CD4-positive, alpha-beta T cell treated with Interleukin-17A for 4 hours (primary cell): ENCODE measurements at regions not wholly inside any gene's neighbourhood (a gene's known extent, or its start where the extent isn't known, plus 50 kb on each side); places are given as distances from the start of the nearest gene placed in this dataset.

Experiments
- DNase-seq: peaks from one replicate; pipeline ENCODE4 v3.0.0-alpha.2; 2020; ENCODE audit warnings: mixed read lengths

DNA sequence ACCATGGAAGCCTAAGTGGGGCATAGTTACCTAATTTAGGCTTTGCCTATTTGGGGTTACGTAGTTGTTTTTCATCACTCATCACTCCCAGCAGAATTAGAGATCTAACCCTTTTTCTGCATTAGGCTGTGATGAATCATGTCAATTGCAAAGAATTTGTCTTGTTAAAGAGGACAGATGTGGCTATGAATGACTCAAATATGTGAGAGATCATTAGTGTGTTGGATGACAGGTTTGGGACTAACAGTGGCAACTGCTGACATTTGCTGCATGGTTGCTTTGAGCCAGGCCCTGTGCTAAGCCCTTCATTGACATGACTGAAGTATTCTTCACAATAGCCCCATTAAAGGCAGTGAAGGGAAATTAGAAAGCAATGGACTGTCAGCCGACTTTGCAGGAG is 83.4 kb upstream of the BMPER start:
- no peak for DNase-seq

DNA sequence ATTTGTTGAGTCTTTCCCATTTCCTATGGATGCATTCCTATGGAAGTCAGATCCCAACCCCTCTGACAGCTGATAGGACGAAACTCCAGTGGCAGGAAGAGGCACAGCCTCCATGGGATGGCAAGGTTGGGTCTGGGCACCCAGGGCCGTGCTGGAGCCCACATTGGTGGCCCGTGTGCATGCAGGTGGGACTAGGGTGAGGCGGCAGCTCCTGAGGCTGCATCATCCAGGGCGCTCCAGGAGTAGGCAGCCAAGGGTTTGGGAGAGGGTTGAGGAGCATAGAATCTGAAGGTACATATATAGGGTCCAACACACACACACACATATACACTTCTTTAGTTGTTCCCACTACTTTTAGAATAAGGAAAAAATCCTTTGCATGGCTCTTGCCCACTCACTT is 81.4 kb upstream of the BMPER start:
- DNase-seq: no peak

DNA sequence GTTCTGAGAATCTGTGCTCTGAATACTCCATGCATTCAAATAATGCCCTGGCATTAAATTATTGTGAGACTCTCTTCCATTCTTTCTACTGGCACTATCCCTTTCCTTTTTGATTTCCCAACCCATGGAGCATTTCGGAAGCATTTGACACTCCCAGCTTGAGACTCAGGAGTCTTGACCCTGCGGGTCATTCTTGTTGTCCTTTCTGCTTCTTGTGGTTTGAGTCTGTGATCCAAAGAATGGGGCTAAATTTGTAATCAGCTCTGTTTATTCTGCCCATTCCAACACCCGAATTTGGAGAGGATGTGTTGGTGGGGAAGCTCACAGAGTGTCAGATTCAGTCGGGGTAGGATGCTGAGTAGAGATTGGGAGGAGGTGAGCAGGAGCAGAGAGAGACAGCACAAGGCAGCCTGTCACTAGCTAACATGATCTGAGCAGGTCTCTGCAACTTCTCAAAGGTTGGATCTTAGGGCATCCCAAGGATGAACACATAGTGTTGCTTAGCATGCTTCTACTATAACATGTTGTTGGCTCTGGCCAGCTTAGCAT is 80.4 kb upstream of the BMPER start:
- DNase-seq: no peak

DNA sequence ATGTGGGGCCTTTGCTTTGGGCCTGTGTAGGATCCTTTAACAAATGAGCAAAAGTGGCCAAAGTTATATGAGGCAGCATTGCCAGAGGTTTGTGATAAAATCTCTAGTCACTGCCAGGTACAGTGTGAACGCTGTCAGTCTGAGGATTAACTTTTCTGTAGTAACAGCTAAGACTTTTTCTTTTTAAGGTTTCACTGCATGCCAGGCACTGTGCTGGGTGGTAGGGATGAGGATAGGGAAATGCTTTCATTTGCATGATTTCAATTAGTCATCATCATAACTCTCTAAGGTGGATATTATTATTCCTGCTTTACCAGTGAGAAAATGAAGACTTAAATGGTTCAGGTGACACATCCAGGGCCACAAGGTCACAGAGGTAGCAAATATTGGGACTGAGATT is 79.7 kb upstream of the BMPER start:
- DNase-seq: no peak

DNA sequence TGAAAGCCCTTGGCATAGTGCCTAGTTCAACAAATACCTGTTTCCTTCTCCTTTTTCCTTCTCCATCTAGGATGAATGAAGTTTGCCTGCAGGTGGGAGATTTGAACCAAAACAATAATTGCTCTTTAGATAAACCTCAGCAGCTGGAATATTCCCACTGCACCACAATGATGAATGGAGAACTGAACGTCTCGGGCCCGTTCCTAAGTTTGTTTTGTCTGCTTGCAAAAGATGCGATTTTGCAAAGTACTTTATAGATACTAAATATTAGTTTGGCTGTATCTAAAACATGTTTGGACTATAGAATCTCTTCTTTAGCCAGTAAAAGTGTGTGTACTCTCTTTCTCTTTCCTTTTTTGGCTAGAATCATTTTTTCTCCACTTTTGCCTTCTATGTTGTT is 75.8 kb upstream of the BMPER start:
- DNase-seq: no peak

DNA sequence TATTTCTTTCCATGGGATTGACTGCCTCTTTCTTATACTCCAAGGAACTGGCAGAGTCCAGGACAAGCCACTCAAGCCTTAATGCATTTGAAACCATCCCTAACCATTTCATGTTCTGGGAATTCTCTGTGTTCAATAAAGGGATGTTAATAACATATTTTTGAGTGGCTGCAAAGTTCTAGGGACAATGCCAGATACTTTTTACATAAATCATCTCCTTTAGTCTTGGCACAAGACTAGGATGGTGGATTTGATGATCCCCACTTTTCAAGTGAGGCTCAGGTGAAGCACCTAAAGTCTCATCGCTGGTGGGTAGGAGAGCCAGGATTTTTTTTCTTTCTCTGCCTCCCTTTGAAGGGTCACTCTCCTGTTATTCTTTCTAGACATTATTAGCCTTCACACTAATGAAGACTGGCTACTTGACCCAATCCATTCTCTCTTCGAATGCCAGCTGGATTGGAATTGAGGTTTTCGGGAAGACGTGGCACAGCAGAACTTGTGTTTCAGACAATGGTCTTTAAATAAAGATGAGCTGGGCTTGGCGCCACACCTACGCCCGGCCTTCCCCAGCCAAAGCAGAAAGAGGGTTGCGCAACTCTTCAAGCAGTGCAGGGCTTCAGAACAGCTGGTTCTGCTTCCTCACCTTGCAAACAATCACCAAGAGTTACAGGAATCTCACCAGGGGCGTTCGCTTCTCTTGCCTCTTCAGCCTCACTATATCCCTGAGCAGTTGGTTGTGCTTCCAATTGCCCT is 73.8 kb upstream of the BMPER start:
- DNase-seq: no peak

DNA sequence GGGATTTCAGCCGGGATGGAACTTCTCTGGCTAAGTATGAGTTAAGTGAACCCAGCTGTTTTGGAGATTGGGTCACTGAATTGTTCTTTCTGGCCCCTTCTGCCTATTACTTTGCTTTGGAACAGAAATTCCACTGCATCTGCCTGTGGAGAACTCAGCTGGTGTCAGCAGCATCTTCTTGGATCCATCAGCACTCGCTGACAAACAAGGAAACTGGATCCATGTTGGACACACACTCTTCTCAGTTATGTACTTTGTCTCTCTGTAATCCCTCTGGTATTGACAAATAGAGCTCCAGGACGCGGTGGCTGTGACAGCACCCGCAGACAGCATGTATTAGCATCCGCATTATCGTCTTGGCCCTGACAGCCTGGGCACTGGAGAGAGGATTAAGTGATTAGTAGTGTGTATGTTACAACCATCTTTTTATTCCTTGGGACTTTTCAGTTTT is 73.0 kb upstream of the BMPER start:
- DNase-seq: no peak

DNA sequence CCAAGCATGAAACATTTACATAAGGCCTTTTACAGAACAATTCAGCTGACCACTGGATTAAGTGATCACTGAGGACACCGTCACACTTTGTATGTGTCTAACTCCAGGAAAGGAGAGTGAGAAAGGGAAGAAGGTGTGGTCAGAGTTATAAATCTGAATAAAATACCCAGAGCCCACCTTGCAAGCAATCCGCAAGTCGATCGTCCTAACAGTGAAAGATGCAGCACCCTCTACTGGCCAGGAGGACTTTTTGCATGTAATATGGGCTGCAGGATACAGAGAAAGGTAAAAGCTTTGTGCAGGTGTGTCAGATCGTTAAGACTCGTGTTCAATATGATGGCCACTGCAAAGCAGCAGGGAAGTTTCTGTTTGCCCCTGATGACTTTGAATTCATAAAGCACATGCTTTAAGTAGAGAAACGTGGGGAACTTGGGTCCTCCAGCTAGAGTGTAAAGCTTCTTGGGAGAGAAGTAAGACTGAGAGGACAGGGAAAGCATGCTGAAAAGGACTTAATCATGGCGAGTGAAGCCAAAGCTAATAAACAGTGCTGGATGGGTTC is 68.5 kb upstream of the BMPER start:
- no peak for DNase-seq

DNA sequence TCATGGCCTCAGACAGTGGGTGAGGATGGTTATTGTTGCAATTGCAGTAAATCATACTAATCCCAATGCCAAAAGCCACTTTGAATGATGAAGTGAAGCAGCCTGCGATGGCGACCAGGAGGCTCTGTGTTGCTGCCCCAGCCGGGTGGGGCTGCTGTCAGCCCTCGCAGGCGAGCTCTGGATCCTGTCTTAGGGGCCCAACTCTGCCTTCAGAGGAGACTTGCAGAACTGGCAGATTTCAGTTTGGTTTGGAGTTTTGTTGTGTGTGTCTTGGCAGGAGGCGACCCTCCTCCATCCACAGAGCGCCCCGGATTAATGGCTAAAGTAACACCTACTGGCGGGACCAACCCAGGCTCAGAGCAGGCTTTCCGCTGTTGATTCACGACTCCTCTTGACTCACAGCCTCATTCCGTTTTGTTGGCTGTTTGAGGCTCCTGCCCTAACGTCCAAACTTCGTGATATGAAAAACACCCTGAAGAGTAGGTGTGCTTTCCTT is 67.9 kb upstream of the BMPER start:
- no peak for DNase-seq

DNA sequence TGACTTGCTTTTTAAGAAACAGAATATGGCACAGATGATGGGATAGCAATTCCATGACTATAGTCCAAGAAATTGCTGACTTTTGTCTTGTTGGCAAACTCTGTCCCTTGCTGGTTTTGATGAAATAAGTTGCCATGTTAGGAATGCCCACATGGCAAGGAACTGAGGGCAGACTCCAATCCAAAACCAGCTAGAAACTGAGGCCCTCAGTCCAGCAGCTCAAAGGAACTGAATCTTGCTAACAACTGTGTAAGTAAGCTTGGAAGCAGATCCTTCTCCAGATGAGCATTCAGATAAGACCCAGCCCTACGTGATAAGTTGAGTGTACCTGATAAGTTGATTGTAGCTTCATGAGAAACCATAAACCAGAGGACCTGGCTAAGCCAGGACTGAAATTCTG is 64.3 kb upstream of the BMPER start:
- DNase-seq: no peak

DNA sequence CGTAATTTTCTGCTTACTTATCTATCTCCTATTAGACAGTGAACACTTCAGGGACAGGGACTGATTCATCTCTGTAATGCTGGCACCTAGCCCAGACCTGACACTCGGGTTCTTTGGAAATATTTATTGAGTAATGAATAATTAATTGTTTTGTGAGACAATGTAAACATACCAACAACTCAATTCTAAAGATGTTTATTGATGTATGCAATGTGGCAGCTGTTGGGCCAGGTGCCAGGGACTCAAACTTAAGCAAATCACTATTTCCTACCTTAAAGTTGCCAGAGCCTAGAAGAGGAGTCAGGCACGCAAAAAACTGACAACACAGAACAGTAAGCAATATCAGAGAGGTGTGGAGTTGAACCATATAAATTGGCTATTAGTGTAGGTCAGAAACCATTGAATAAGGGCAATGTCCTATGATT is 63.6 kb upstream of the BMPER start:
- DNase-seq: no peak

DNA sequence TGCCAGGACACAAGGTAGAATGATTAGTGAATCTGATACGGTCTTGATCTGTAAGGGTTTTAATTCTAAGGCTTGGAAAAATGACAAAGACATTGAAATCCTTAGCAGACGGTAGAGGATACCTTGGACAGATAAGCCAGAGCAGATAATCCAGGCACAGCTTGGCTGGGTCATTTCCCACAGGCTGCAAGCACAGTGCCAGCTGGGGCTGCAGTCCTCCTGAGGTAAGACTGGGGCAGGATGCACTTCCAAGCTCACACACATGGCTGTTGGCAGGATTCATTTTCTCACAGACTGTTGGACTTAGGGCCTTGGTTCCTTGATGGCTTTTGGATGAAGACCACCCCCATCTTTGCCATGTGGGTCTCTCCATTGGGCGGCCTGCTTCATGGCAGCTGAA is 63.2 kb upstream of the BMPER start:
- no peak for DNase-seq

DNA sequence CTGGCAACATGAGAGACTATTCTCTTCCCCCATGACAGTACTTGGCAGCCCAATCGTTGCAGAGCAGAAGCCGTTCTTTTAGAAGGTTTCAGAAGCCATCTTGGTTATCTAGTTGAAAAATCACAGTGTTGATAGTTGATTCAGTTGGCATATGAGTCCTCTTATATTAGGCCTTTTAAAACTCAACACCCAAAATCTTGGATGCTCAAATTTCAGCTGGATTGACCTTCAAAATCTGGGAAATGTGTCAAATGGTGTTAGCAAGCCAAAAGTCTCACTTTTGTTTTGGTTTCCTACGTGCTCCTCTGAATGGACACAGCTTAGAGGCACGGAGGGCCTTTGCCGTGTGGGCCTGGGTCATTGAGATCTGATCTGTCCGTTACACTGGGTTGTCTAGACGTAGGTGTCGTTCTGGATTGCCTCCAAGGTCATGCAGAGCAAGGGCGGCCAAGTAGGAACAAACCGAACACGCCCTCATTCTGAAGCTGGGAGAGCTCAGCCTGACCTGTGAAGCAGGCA is 59.3 kb upstream of the BMPER start:
- DNase-seq: no peak

DNA sequence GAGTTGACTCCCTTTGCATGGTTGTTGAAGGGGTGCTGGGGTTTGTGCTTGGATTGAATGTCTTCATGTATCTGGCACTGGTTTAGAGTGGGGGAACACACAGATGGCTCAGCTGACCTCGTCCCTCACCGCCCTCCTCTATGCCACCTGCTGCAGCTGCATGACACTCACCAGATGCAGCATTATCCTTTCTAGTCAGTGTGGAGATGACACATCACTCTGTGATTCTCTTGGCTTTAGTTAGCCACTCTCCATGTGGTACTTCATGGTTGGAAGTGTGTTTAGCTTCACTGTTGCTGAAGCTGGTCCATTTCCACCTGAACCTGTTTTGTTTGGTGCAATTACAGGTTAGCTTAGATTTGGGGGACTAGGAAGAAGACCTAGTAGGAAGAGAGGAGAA is 56.3 kb upstream of the BMPER start:
- no peak for DNase-seq

DNA sequence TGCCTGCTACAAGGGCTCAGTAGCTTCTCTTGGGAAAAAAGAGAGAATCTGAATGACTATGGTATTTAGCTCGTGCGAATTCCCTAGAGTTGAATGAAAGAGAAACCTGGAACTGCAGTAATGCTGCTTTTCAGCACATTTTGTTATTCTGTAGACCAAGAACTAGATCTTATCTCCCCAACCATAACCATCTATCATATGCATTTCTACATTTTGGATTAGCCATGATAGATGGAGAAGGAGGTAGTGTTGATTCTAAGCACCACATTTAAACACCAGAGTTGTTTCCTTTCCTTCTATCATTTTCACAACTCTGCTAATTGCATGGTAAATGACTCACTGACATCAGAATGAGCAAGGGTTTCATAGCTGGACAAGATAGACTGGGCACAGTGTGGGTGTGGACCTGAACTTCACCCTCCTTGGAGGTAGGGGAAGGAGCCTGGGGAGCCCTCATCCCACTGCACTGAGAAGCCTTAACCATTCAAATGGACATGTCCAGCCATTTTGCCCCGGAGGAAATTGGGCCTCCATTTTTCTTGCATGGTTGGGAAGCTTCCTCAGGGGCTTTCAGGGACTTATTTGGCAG is 55.3 kb upstream of the BMPER start:
- DNase-seq: no peak

DNA sequence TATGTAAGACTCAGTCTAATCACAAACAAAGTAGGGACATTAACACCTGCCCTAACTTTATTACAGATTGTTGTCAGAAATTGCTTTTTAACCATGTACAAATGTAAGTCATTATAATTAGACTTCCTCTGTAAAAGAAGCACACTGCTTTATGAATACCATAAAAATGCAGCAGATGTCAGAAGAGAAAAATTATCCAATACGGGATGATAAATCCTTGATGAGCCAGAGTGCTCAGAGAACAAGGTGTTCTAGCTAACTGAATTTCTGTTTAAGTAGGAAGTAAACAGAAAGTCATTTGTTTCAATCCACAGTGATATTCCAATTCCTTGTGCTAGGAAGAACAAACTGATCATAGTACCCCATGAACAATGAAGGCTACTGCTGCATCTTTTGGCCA is 54.6 kb upstream of the BMPER start:
- DNase-seq: no peak

DNA sequence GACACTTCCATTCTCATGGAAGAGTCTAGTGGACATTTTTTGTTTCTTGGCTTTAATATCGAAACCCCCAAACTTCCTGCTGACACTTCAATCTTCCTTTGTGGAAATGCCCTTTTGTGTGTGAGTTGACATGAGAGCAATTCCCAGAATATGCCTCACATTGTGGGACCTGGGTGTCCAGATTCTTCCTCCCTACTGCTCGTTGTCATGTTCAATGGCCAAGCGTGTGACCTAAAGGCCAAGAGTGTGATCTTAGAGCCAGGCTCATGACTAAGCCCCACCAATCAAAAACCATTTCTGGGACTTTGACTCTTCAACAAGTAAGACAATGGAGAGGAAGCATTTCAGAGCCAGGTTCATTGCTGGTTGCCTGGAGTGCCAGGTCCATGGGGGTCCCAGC is 52.5 kb upstream of the BMPER start:
- no peak for DNase-seq

DNA sequence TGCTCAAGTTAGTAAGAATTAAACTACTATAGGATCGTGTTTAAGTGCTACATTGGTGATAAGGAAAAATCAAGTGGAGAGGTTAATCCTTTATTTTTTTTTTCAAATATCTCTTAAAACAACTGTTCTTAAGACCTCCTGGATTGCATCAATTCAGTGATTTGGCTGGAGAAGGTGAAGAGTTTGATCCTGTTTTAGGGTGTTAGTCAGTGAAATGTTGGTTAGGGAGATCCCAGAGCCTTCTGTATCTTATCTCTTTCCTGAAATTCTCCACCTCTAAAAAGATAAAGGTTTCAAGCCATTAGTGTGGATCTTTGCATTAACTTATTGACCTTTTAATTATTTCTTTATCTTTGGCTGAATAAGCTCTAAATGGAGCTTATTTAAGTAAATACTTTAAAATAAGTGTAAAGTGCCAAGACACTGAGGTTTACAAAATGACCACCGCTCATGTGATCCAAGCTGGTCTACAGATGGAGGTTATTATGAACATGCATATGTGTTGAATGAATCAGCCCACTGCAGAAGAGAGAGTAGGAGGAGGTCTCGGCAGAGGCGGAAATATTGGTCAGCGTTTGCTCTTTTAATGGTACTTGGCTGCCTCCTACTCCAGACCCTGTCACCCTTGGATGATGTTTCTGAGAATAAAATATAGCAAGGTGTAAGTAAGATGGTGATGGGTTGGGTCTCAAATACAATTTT is 51.8 kb upstream of the BMPER start:
- no peak for DNase-seq

DNA sequence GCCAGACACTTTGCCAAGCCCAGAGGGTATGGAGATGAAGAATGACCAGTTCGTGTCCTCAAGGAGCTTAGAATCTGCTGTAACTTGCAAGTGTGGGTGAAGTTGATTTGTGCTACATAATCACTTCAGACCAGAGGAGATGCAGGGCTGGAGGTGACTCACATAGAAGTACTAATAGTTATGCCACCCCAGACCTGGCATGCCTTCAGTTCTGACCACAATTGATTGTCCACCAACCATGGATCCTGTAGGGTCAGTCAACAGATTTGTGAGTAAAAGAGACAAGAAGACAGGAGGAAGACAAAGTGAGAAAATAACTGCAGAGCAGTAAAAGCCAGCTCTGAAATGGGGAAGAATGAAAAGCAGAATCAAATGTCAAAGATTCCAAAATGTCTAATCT is 51.2 kb upstream of the BMPER start:
- DNase-seq: no peak

DNA sequence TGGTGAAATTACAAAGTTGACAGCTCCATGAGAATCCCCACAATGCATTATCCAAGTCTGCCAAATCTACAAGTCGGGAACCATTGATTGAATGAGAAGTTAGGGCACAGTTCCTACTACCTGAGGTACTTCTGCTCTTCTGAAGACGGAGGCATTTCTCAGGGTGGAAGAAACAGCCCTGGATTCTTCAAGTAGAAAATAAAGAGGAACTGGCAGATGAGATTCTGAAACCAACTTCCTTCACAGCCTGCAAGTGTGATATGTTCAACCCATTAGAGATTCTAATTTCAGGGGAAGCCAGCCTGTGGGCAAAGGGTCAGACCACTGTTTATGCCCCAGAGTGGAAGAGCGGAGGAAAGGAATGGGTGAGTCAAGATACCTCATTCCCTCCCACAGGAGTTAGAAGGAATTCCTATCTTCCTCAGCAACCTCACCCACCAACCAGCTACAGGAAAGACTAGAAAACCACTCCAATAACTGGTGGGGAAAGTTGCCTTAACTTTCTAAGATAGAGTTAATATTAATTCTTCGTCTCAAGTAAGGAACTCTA is 50.5 kb upstream of the BMPER start:
- no peak for DNase-seq
